AG08395 (cell line): ENCODE measurements at regions not wholly inside any gene's neighbourhood (a gene's known extent, or its start where the extent isn't known, plus 50 kb on each side); places are given as distances from the start of the nearest gene placed in this dataset.
A peak's percentile ranks its signal among the peaks of the same experiment; 100 is the strongest.

ENCODE experiments used
- DNase-seq: peaks from one replicate; pipeline ENCODE4 v3.0.0; 2012; ENCODE audit warnings: mixed read lengths, low spot score

GRCh38 chr11:26777372-26777808 is 55.5 kb upstream of the SLC5A12 start:
- DNase-seq = no peak

- peak; percentile 61 for DNase-seq
Observed at GRCh38 chr11:26778000-26778757, 56.3 kb upstream of the SLC5A12 start.

DNA sequence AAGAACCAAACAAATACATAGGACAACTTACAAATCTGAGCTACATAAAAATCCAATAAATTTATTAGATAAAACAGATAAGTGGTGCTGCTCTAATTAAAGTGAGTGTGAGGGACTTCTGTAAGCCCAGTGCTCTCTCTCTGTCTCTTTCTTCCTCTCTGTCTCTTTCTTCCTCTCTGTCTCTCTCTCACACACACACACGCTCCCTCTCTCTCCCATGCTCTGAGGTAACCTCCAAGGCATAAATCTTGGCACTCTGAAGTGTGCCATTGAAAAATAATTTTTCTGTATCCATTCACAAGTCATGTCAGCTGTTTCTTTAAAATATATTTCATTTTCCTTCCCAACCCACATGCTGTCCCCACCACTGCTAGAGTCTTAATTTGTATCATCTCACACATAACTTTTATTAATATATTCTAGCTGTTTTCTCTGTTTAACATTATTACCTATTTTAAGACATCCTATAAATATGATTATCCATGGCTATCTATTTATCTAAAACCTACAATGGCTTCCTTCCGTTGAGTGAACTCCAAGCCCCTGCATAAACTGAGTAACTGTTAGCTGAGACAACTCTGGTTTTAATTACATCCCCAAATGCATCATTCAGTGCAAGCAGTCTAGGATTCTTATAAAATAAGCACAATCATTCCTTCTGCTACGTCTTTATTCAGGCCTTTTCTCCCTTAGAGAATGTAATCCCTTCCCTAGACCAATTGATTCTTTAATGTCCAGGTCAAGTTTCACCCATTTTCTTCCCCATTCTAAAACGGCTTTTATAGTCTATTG is 57.4 kb upstream of the SLC5A12 start:
- DNase-seq = no peak

GRCh38 chr11:26780376-26781085 is 58.7 kb upstream of the SLC5A12 start:
- DNase-seq = no peak

DNA sequence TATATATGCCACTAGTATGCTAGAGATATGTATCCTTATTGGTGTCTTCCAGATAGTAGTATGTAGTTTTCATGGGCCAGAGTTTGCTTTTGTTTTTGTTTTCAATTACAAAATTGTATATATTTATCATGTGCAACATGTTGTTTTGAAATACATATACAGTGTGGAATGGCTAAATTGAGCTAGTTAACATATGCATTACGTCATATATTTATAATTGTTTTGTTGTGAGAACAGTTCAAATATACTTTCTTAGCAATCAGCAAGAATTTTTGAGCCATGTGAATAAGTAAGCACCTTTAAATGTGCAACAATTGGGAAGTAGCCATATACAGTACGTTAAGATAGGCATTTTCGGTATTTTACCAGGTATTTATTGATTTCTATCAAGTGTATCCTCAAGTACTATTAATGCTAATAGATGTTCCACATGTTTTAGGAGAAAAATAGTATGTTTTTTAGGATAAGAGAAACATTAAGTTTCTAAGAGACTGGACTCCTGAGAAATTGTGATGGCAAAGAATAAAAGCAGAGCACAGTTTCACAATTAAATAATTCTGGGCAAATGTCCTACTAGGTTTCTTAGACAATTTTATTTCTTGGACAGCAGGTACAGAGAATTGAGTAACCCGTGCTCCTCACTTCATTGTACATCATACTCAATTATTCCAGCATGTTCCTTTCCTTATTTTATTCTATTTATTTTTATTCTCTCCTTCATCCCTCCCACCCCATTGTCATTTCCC is 60.5 kb upstream of the SLC5A12 start:
- no peak for DNase-seq

DNA sequence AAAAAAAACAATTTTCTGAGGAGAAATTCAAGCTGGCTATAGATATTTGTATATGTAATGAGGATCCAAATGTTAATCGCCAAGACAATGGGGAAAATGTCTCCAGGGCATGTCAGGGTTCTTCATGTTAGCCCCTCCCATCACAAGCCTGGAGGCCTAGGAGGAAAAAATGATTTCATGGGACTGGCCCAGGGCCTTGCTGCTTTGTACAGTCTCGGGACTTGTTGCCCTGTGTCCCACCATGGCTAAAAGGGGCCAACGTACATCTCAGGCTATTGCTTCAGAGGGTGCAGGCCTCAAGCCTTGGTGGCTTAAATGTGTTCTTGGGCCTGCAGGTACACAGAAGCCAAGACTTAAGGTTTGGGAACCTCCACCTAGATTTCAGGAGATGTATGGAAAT is 62.1 kb upstream of the SLC5A12 start:
- no peak for DNase-seq

- no peak for DNase-seq
Observed at GRCh38 chr11:26790738-26791137, 68.9 kb upstream of the SLC5A12 start.

GRCh38 chr11:26792941-26793340 is 71.1 kb upstream of the SLC5A12 start:
- no peak for DNase-seq

- no peak for DNase-seq
Observed at GRCh38 chr11:26793487-26793886, 71.6 kb upstream of the SLC5A12 start.

GRCh38 chr11:26801601-26802000 is 79.7 kb upstream of the SLC5A12 start:
- no peak for DNase-seq

- no peak for DNase-seq
Observed at GRCh38 chr11:26805001-26805400, 83.1 kb upstream of the SLC5A12 start.

DNA sequence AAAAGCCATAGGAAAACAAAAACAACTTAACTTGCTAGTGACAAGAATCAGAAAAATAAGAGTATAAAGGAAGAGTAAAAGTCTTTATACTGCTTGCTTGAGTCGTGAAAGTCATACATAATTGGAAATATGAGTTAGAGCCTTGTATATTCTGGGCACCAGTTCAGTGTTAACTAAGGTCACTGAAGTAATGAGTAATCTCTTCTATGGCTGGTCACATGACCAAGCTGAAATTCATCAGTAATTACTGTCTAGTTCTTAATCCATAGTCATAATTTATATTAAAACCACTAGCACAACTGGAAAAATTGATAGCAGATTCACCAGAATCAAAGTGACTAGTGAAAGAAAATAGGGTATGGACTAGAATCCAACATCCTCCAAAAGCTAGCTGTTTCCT is 84.4 kb upstream of the SLC5A12 start:
- peak; percentile 56 for DNase-seq

DNA sequence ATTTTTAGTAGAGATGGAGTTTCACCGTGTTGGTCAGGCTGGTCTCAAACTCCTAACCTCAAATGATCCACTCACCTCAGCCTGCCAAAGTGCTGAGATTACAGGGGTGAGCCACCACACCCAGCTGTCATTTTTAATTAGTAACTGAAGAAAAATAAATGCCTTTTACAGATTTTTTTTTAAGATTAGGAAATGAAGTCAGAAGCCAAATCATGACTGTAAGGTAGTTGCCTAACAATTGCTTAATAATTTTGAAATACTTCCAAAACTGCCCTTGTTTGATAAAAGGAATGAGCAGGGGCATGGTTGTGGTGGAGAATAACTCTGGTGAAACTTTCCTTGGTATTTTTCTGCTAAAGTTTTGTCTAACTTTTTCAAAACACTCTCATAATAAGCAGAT is 98.9 kb upstream of the SLC5A12 start:
- DNase-seq = peak; percentile 81

- no peak for DNase-seq
Observed at GRCh38 chr11:26823963-26824362, 102.1 kb upstream of the SLC5A12 start.

GRCh38 chr11:26827567-26828081 is 105.8 kb upstream of the SLC5A12 start:
- DNase-seq = peak; percentile 20

- no peak for DNase-seq
Observed at GRCh38 chr11:26828288-26828687, 106.4 kb upstream of the SLC5A12 start.

- no peak for DNase-seq
Observed at GRCh38 chr11:26830218-26830617, 108.4 kb upstream of the SLC5A12 start.

GRCh38 chr11:26830757-26831156 is 108.9 kb upstream of the SLC5A12 start:
- DNase-seq = no peak

DNA sequence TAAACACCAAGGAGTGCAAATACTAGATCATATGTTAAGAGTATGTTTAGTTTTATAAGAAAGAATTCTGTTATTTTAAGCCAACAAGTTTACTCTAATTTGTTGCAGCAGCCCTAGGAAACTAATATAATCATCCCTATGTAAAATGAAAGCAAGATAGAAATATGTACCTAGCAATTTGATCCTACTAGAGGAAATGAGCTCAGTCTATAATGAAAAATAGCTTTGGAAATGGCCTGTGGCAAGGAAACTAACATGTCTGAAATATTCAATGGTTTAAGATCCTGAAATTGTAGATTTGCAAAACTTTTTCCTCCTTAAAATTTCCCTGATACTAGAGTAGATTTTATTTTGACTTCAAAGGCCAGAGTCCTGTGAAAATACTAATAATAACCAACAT is 112.7 kb upstream of the SLC5A12 start:
- DNase-seq = no peak

GRCh38 chr11:26835611-26836010 is 113.8 kb upstream of the SLC5A12 start:
- no peak for DNase-seq

GRCh38 chr11:26837154-26837553 is 115.3 kb upstream of the SLC5A12 start:
- no peak for DNase-seq
